Muscle layer of colon (tissue), 2 donors: ENCODE measurements at regions not wholly inside any gene's neighbourhood (a gene's known extent, or its start where the extent isn't known, plus 50 kb on each side); places are given as distances from the start of the nearest gene placed in this dataset.

ENCODE experiments used
- H3K27ac ChIP-seq: one replicate; pipeline ENCODE4 v1.7.0; 2013; ENCODE audit warnings: low read depth, mild to moderate bottlenecking, low read length, moderate library complexity
- H3K27me3 ChIP-seq, 2 donors: one replicate each; pipeline ENCODE4 v1.7.0; 2013; ENCODE audit warnings: low read length in 2 of 2, mild to moderate bottlenecking in 2 of 2; ENCODE audit not compliant: insufficient read depth in 2 of 2, control insufficient read depth in 1 of 2
- H3K36me3 ChIP-seq: one replicate; pipeline ENCODE4 v1.7.0; 2013; ENCODE audit warnings: mild to moderate bottlenecking, low read length; ENCODE audit not compliant: insufficient read depth
- H3K4me1 ChIP-seq: one replicate; pipeline ENCODE4 v1.7.0; 2013; ENCODE audit warnings: mild to moderate bottlenecking, low read length; ENCODE audit not compliant: insufficient read depth
- H3K4me3 ChIP-seq, 2 donors: one replicate each; pipeline ENCODE4 v1.7.0; 2013; ENCODE audit warnings: low read length in 2 of 2, low read depth in 1 of 2, mild to moderate bottlenecking in 1 of 2, moderate library complexity in 1 of 2
- H3K9ac ChIP-seq: one replicate; pipeline ENCODE4 v1.7.0; 2013; ENCODE audit warnings: low read length
- H3K9me3 ChIP-seq: one replicate; pipeline ENCODE4 v1.7.0; 2013; ENCODE audit warnings: mild to moderate bottlenecking, low read length
- donor health status: abdominal sarcoma.
- donor health status: Adenocarcinoma of cecum.

- Histone ChIP-seq H3K4me1 (peaks cover 9% of the 10 kb centered on the region), H3K36me3 (no peaks in the 10 kb centered on the region), H3K27me3 (no peaks in the 10 kb centered on the region), H3K27ac (no peak overlapping the region), H3K9ac (no peak overlapping the region), H3K9me3 (no peaks in the 10 kb centered on the region), H3K4me3 (no peak overlapping the region)
Measured at GRCh38 chr21:16912075-16912474, 600.8 kb upstream of the CXADR start.

DNA sequence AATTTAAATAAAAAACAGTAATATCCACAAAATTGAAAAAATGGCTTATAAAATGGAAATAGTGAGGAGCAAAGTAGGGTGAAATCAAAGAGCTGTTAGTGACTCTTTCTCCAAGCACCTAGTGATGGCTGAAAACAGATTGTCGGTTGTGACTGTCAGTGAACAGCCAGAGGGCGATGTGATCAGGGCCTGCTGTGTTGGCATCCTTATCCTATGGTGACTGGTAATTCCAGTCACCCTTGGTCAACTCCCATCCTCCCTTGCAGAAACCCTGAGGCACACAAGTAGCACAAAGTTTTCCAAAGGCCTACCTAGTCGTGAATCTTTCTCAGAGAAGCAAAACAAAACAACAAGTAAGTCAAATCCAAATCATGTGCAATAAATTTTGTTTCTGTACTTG, 599.8 kb upstream of the CXADR start:
- H3K27me3 ChIP-seq, result no peaks in the 10 kb centered on the region
- H3K4me1 ChIP-seq, result peaks cover 9% of the 10 kb centered on the region
- no peak overlapping the region for H3K9ac ChIP-seq
- H3K4me3 ChIP-seq, result no peak overlapping the region
- H3K27ac ChIP-seq, result no peak overlapping the region
- H3K36me3 ChIP-seq, result no peaks in the 10 kb centered on the region
- no peaks in the 10 kb centered on the region for H3K9me3 ChIP-seq

GRCh38 chr21:16928439-16928838, 584.4 kb upstream of the CXADR start:
- H3K36me3 ChIP-seq, result no peaks in the 10 kb centered on the region
- H3K27me3 ChIP-seq, result no peaks in the 10 kb centered on the region
- H3K4me3 ChIP-seq, result no peak overlapping the region
- no peak overlapping the region for H3K27ac ChIP-seq
- H3K9ac ChIP-seq, result no peak overlapping the region
- H3K4me1 ChIP-seq, result no peaks in the 10 kb centered on the region
- no peaks in the 10 kb centered on the region for H3K9me3 ChIP-seq

- Histone ChIP-seq H3K9ac (no peak overlapping the region), H3K27ac (no peak overlapping the region), H3K4me1 (no peaks in the 10 kb centered on the region), H3K9me3 (no peaks in the 10 kb centered on the region), H3K4me3 (no peak overlapping the region), H3K36me3 (no peaks in the 10 kb centered on the region), H3K27me3 (no peaks in the 10 kb centered on the region)
Measured at GRCh38 chr21:16932314-16932713, 580.5 kb upstream of the CXADR start.

DNA sequence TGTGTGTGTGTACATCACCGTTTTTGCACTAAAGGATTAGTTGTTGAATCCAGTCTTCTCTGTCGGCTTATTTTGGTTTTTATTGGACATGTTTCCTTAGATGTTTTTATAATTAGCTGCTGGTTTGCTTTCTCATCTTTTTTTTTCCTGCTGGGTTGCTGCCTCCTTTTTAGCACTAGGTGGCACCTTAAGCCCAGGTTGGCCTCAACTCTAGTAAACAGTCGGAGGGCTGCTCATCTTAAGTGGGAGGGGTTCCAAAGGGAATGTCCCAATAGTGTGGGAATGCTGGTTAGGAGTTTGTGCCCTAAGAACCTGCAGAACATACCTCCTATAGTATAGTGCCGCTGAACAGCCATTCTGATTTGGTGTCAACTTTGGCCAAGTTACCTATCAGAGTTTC, 570.1 kb upstream of the CXADR start:
- Histone ChIP-seq H3K9ac (no peak overlapping the region), H3K4me1 (no peaks in the 10 kb centered on the region), H3K4me3 (no peak overlapping the region), H3K9me3 (no peaks in the 10 kb centered on the region), H3K27me3 (no peaks in the 10 kb centered on the region), H3K27ac (no peak overlapping the region), H3K36me3 (no peaks in the 10 kb centered on the region)

GRCh38 chr21:16943231-16943630, 569.6 kb upstream of the CXADR start:
- no peak overlapping the region for H3K27ac ChIP-seq
- H3K27me3 ChIP-seq, result no peaks in the 10 kb centered on the region
- no peak overlapping the region for H3K4me3 ChIP-seq
- no peaks in the 10 kb centered on the region for H3K9me3 ChIP-seq
- H3K9ac ChIP-seq, result no peak overlapping the region
- no peaks in the 10 kb centered on the region for H3K36me3 ChIP-seq
- no peaks in the 10 kb centered on the region for H3K4me1 ChIP-seq

GRCh38 chr21:16945580-16945979, 567.3 kb upstream of the CXADR start:
- H3K4me3 ChIP-seq, result no peak overlapping the region
- H3K27ac ChIP-seq, result no peak overlapping the region
- no peaks in the 10 kb centered on the region for H3K27me3 ChIP-seq
- H3K9ac ChIP-seq, result no peak overlapping the region
- no peaks in the 10 kb centered on the region for H3K36me3 ChIP-seq
- no peaks in the 10 kb centered on the region for H3K4me1 ChIP-seq
- no peaks in the 10 kb centered on the region for H3K9me3 ChIP-seq

DNA sequence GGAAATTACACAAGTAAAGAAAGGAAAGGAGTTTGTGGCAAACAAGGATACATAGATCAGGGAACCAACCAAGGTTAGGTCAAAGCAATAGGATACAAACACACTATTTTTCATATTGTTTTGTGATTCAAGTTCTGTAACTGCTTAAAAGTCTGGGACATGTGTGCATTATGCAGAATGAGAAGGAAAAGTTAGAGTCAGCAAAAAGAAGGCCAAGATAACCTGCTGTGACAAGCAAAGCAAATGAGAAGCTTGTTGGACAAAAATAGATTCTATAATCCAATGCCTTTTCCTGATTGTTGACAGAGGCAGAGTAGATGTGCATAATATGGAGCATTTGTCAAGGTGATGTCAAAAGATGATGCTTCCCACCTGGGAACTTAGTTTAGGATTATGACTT, 556.0 kb upstream of the CXADR start:
- no peaks in the 10 kb centered on the region for H3K27me3 ChIP-seq
- H3K9me3 ChIP-seq, result no peaks in the 10 kb centered on the region

DNA sequence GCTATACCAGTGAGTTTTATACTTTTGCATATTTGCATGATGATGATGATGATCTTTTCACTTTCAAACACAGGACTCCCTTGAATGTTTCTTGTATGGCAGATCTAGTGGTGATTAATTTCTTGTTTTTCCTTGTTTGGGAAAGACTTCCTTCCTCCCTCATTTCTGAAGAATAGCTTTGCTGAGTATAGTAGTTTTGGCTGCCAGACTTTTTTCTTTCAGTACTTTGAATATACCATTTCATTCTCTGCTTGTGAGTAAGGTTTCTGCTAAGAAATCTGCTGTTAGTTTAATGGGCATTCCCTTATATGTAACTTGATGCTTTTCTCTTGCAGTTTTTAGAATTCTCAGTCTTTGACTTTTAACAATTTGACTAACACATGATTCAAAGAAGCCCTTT, 547.4 kb upstream of the CXADR start:
- Histone ChIP-seq H3K4me1 (no peaks in the 10 kb centered on the region), H3K4me3 (no peak overlapping the region), H3K9me3 (no peaks in the 10 kb centered on the region), H3K36me3 (no peaks in the 10 kb centered on the region), H3K27ac (no peak overlapping the region), H3K27me3 (no peaks in the 10 kb centered on the region), H3K9ac (no peak overlapping the region)

More for the DNA sequence above, 556.0 kb upstream of the CXADR start:
- H3K4me1 ChIP-seq, result no peaks in the 10 kb centered on the region
- no peaks in the 10 kb centered on the region for H3K36me3 ChIP-seq
- H3K27ac ChIP-seq, result no peak overlapping the region
- H3K9ac ChIP-seq, result no peak overlapping the region
- no peak overlapping the region for H3K4me3 ChIP-seq

DNA sequence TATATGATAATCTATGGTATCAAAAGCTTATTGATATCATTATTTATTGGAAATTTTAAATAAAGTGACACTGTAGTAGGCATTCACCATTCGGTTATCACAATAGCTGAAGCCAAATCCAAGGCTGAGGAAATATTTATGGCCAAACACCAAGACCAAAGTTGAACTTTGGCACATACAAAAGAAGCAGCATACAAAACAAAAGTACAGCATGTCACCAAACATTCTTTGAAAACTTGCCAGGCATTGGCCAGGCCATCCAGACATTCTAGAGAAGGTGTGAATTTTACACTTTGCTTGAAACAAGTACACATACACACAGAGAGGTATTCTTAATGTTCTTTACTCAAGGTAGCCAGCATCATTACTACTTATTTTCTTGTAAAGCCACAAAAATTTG, 544.4 kb upstream of the CXADR start:
- Histone ChIP-seq H3K9me3 (no peaks in the 10 kb centered on the region), H3K27me3 (no peaks in the 10 kb centered on the region), H3K4me3 (no peak overlapping the region), H3K27ac (no peak overlapping the region), H3K36me3 (no peaks in the 10 kb centered on the region), H3K9ac (no peak overlapping the region), H3K4me1 (no peaks in the 10 kb centered on the region)

- H3K4me3 ChIP-seq, result no peak overlapping the region
- H3K9me3 ChIP-seq, result no peaks in the 10 kb centered on the region
- H3K27ac ChIP-seq, result no peak overlapping the region
Measured at GRCh38 chr21:16969636-16970035, 543.2 kb upstream of the CXADR start.

DNA sequence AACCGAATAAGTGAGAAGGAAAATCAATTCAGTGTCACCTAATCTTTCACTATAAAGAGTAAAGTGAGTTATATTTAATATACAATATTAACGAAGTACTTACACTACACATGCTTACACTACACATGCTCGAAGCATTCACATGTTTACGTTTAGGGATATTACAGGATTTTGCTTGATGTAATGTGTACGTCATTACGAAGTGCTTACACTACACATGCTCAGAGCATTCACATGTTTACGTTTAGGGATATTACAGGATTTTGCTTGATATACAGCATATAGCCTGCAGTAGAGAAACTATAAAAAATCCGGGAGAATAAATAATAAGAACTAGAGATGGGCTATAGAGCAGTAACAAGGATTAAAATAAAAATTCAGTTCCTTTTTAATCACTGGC, 538.8 kb upstream of the CXADR start:
- no peaks in the 10 kb centered on the region for H3K9me3 ChIP-seq
- H3K4me1 ChIP-seq, result peaks cover 8% of the 10 kb centered on the region
- no peak overlapping the region for H3K27ac ChIP-seq
- H3K36me3 ChIP-seq, result no peaks in the 10 kb centered on the region
- H3K4me3 ChIP-seq, result no peak overlapping the region
- no peak overlapping the region for H3K9ac ChIP-seq
- no peaks in the 10 kb centered on the region for H3K27me3 ChIP-seq

More at GRCh38 chr21:16969636-16970035, 543.2 kb upstream of the CXADR start:
- Histone ChIP-seq H3K9ac (no peak overlapping the region), H3K27me3 (no peaks in the 10 kb centered on the region), H3K4me1 (no peaks in the 10 kb centered on the region), H3K36me3 (no peaks in the 10 kb centered on the region)
